Omental fat pad (tissue), 3 donors: ENCODE measurements at regions not wholly inside any gene's neighbourhood (a gene's known extent, or its start where the extent isn't known, plus 50 kb on each side); places are given as distances from the start of the nearest gene placed in this dataset.
"Not testable (repeated sequence)": the region's sequence is repeated elsewhere in the genome, so short reads cannot be mapped to it uniquely, and the experiment has no call there.

Experiments
- ATAC-seq: fragments of 150-250 bp; one replicate; pipeline ENCODE4 v1.9.1; 2016; ENCODE audit warnings: mild to moderate bottlenecking, moderate library complexity; ENCODE audit not compliant: low FRiP score
- DNase-seq: peaks from one replicate; pipeline ENCODE4 v3.0.0-alpha.2; 2019; ENCODE audit warnings: low spot score
- TF ChIP-seq, protein P1 (sequence below), 3 donors: fragments of 450-650 bp; IDR thresholded peaks; one replicate each; pipeline ENCODE4 v1.5.1; 2016 to 2017; ENCODE audit warnings: antibody characterized with exemption in 3 of 3, mild to moderate bottlenecking in 3 of 3, moderate library complexity in 2 of 3

DNA sequence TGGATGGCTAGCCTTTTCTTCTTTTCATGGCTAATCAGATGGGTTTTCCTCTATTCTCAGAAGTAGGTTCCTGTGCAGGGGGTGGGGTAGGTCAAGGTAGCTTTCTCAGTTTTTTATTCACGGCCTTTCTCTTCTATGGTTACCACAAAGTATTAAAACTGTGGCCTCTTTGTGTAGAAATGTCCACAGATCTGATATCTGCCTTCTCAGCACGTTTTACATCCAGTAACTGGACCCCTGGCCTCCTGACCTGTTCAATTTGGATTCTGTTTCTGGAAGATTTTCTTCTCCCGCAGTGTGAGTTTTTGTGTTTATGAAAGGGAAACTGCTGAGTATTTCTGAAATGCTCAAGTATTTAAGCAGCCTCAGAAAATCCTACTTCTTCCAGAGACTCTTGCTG, 688.5 kb downstream of the RAPGEF2 start:
- TF ChIP-seq, protein P1, sequence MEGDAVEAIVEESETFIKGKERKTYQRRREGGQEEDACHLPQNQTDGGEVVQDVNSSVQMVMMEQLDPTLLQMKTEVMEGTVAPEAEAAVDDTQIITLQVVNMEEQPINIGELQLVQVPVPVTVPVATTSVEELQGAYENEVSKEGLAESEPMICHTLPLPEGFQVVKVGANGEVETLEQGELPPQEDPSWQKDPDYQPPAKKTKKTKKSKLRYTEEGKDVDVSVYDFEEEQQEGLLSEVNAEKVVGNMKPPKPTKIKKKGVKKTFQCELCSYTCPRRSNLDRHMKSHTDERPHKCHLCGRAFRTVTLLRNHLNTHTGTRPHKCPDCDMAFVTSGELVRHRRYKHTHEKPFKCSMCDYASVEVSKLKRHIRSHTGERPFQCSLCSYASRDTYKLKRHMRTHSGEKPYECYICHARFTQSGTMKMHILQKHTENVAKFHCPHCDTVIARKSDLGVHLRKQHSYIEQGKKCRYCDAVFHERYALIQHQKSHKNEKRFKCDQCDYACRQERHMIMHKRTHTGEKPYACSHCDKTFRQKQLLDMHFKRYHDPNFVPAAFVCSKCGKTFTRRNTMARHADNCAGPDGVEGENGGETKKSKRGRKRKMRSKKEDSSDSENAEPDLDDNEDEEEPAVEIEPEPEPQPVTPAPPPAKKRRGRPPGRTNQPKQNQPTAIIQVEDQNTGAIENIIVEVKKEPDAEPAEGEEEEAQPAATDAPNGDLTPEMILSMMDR (IDR thresholded peaks at IDR 0.05) = no peak
- ATAC-seq (no peak), DNase-seq (no peak)

DNA sequence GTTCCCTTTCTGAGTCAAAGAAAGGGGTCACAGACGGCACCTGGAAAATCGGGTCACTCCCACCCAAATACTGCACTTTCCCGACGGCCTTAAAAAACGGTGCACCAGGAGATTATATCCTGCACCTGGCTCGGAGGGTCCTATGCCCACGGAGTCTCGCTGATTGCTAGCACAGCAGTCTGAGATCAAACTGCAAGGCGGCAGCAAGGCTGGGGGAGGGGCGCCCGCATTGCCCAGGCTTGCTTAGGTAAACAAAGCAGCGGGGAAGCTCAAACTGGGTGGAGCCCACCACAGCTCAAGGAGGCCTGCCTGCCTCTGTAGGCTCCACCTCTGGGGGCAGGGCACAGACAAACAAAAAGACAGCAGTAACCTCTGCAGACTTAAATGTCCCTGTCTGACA, 701.7 kb downstream of the RAPGEF2 start:
- ATAC-seq, DNase-seq: not testable (repeated sequence)

DNA sequence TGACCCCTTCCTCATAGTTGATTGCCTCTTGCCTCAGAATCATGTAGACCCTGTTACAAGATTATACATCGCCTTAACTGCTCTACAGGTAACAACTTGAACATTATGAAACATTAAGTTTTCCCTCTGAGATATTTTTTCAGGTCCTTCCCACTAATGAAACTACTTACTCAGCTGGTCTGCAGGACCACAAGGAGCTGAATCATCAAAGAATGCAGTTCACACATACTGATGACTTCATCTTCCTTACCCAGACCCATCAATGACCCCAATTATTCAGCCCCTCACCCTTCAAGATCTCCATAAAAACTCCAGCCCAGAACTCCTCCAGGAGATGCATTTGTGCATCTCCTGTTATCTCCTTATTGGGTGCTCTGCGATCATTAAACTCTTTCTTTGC, 720.9 kb downstream of the RAPGEF2 start:
- DNase-seq = no peak
- no peak for ATAC-seq
- TF ChIP-seq, protein P1 (IDR thresholded peaks at IDR 0.05) = no peak

DNA sequence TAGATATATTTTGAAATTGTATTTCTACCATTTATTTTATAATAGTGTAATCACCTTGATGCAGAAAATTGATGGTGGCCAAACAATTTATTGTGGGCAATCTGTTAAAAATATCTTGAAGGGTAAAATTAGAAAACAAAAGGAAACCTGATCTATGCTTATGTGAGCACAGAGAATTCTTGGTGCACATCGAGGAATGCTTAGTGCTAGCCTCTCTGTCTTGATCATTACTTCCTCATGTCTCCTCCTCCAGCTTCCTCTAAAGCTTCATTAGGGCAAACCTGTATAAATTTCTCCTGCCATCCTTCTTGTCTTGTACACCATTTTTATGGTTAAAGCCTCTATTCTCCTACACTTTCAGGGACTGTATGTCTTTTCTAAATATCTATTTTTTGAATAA, 725.8 kb downstream of the RAPGEF2 start:
- DNase-seq (no peak), ATAC-seq (no peak)
- TF ChIP-seq, protein P1 (IDR thresholded peaks at IDR 0.05) = no peak

DNA sequence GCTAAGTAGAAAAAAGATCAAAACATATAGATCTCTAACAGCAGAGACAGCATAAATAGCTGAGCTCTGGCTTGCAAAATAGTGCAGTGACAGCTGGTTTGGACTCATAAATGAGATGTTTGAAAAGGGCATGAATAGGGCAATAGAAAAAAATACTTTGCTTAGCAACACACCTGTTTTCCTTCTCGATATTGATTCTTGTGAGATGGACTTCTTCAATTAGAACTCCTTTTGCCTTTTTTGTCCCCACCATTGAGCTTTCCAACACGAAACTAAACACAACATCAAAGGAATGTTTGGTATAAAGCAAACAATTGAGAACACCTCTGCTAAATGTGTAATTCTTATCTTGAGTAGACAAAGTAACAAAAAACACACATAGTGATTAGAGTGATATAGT, 726.3 kb downstream of the RAPGEF2 start:
- TF ChIP-seq, protein P1 (IDR thresholded peaks at IDR 0.05) = no peak
- ATAC-seq (no peak), DNase-seq (no peak)

DNA sequence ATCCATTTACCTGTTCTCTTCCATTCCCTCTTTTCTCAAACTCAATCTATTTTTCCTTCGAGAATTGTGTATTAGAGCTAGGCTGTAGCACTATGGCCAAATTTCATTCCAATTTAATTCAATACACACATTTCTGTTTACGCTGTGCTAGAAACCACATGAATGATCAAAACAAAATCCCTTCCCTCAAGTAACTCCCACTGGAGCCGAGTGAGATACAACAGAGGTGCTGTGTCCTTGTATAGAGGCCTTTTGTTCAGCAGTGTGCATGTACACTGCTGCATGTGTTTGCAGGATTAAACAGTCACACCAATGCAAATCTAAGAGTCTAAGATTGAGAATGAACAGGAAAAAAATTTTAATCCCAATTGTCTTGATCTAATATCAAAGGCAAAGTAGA, 734.2 kb downstream of the RAPGEF2 start:
- no peak for ATAC-seq
- TF ChIP-seq, protein P1 (IDR thresholded peaks at IDR 0.05) = no peak
- DNase-seq = no peak

DNA sequence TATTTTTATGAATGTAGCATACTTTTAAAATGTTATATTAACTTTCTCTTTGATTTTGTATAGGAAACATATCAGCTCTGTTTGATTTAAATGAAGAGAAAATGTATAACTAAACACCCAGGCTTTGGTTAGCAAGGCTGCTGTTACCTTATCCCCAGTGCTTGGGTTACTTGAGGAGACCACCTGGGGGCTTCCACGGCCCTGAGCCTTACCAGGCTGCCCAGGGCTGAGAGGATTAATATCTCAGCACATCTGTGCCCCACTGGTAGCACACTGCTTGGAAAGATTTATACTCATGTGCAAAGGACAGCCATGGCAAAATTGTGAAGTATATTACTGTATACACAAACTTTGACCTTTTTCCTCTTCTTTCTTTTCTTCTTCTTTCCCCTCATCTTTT, 752.9 kb downstream of the RAPGEF2 start:
- ATAC-seq (no peak), DNase-seq (no peak)
- TF ChIP-seq, protein P1 (IDR thresholded peaks at IDR 0.05) = no peak

DNA sequence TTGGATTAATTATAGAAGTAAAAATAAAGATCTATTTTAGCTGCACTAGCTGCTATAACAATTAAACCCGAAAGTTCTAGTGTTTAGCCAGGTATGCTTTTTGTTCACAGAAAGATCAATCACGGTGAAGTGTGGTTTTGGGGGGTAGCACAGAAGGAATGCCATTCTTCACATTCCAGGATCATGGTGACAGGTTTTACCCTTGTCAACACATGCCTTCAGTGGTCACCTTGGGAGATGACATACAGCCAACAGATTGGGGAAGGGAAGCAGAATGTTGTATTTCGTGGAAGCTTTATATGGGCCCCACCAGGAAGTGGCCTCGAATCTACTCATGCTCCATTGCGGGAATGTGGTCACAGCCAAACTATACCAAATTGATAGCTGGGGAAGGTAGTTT, 753.6 kb downstream of the RAPGEF2 start:
- no peak for ATAC-seq
- TF ChIP-seq, protein P1 (IDR thresholded peaks at IDR 0.05) = no peak
- DNase-seq = no peak
